Ovary (tissue), 3 donors: ENCODE measurements at regions not wholly inside any gene's neighbourhood (a gene's known extent, or its start where the extent isn't known, plus 50 kb on each side); places are given as distances from the start of the nearest gene placed in this dataset.

ENCODE experiments used
- POLR2A ChIP-seq: fragments of 450-650 bp; IDR thresholded peaks from one replicate; pipeline ENCODE4 v1.6.1; 2017; ENCODE audit warnings: antibody characterized with exemption, mild to moderate bottlenecking, moderate library complexity
- TF ChIP-seq, protein P1 (sequence below), 3 donors: fragments of 450-650 bp in 2 of 3; fragments of 200-600 bp in 1 of 3; IDR thresholded peaks; one replicate each; pipeline versions ENCODE4 v1.5.1 to v1.8.0; 2016 to 2022; ENCODE audit warnings: antibody characterized with exemption in 3 of 3, mild to moderate bottlenecking in 1 of 3
- donor health status: DM: no; HTN: no; CAD: no.

GRCh38 chr6:67916399-67916798, 718.7 kb upstream of the ADGRB3 start:
- TF ChIP-seq, protein P1, sequence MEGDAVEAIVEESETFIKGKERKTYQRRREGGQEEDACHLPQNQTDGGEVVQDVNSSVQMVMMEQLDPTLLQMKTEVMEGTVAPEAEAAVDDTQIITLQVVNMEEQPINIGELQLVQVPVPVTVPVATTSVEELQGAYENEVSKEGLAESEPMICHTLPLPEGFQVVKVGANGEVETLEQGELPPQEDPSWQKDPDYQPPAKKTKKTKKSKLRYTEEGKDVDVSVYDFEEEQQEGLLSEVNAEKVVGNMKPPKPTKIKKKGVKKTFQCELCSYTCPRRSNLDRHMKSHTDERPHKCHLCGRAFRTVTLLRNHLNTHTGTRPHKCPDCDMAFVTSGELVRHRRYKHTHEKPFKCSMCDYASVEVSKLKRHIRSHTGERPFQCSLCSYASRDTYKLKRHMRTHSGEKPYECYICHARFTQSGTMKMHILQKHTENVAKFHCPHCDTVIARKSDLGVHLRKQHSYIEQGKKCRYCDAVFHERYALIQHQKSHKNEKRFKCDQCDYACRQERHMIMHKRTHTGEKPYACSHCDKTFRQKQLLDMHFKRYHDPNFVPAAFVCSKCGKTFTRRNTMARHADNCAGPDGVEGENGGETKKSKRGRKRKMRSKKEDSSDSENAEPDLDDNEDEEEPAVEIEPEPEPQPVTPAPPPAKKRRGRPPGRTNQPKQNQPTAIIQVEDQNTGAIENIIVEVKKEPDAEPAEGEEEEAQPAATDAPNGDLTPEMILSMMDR (IDR thresholded peaks at IDR 0.05): no peak
- no peak for TF ChIP-seq POLR2A
